ENCODE measurements at regions not wholly inside any gene's neighbourhood (a gene's known extent, or its start where the extent isn't known, plus 50 kb on each side); places are given as distances from the start of the nearest gene placed in this dataset.

- Histone ChIP-seq H3K27me3 (replicated peaks; ENCODE audit: insufficient read depth) (no peaks in the 10 kb centered on the region), H3K36me3 (no peaks in the 10 kb centered on the region), H3K4me1 (replicated peaks) (no peaks in the 10 kb centered on the region), H3K9me3 (no peaks in the 10 kb centered on the region), H3K27ac (no peak overlapping the region), H3K4me3 (no peak overlapping the region)
- no peak for DNase-seq (ENCODE audit: low spot score)
- intact Hi-C loops (cut with DNase I), result no loop called here
- WGBS, result 50% methylated on average over 3 of the region's 3 CpGs
- TF ChIP-seq POLR2A (IDR thresholded peaks at IDR 0.05) (no peak), POLR2AphosphoS5 (IDR thresholded peaks at IDR 0.05) (no peak), CTCF (IDR thresholded peaks at IDR 0.05) (no peak)
Measured at GRCh38 chr13:109913936-109914510, 127.6 kb upstream of the IRS2 start.

GRCh38 chr13:109913186-109913585 is 126.8 kb upstream of the IRS2 start:
- H3K4me3 ChIP-seq, result no peak overlapping the region
- H3K9me3 ChIP-seq, result no peaks in the 10 kb centered on the region
- no peaks in the 10 kb centered on the region for H3K4me1 ChIP-seq (replicated peaks)
- H3K36me3 ChIP-seq, result no peaks in the 10 kb centered on the region
- WGBS, result 76% methylated on average over 1 of the region's 1 CpG
- H3K27ac ChIP-seq, result no peak overlapping the region
- H3K27me3 ChIP-seq (replicated peaks; ENCODE audit: insufficient read depth), result no peaks in the 10 kb centered on the region
- intact Hi-C loops (cut with DNase I), result no loop called here
- TF ChIP-seq POLR2A (IDR thresholded peaks at IDR 0.05) (no peak), POLR2AphosphoS5 (IDR thresholded peaks at IDR 0.05) (no peak), CTCF (IDR thresholded peaks at IDR 0.05) (no peak)
- DNase-seq (ENCODE audit: low spot score), result no peak

GRCh38 chr13:109910194-109910593 is 123.8 kb upstream of the IRS2 start:
- Histone ChIP-seq H3K27me3 (replicated peaks; ENCODE audit: insufficient read depth) (no peaks in the 10 kb centered on the region), H3K9me3 (no peaks in the 10 kb centered on the region), H3K4me3 (no peak overlapping the region), H3K36me3 (no peaks in the 10 kb centered on the region), H3K4me1 (replicated peaks) (no peaks in the 10 kb centered on the region), H3K27ac (no peak overlapping the region)
- intact Hi-C loops (cut with DNase I), result no loop called here
- no peak for DNase-seq (ENCODE audit: low spot score)
- TF ChIP-seq POLR2AphosphoS5 (IDR thresholded peaks at IDR 0.05), result no peak
- TF ChIP-seq POLR2A (IDR thresholded peaks at IDR 0.05), result no peak
- no peak for TF ChIP-seq CTCF (IDR thresholded peaks at IDR 0.05)
- WGBS, result 57% methylated on average over 5 of the region's 5 CpGs

GRCh38 chr13:109906976-109907375 is 120.6 kb upstream of the IRS2 start:
- no peak overlapping the region for H3K4me3 ChIP-seq
- H3K9me3 ChIP-seq, result no peaks in the 10 kb centered on the region
- TF ChIP-seq POLR2A (IDR thresholded peaks at IDR 0.05), result no peak
- no peak for TF ChIP-seq CTCF (IDR thresholded peaks at IDR 0.05)
- TF ChIP-seq POLR2AphosphoS5 (IDR thresholded peaks at IDR 0.05), result no peak
- intact Hi-C loops (cut with DNase I), result no loop called here
- no peaks in the 10 kb centered on the region for H3K4me1 ChIP-seq (replicated peaks)
- no peak for DNase-seq (ENCODE audit: low spot score)
- no peaks in the 10 kb centered on the region for H3K27me3 ChIP-seq (replicated peaks; ENCODE audit: insufficient read depth)
- no peaks in the 10 kb centered on the region for H3K36me3 ChIP-seq
- no peak overlapping the region for H3K27ac ChIP-seq
- 80% methylated on average over 3 of the region's 3 CpGs for whole genome bisulfite sequencing

- DNase-seq (ENCODE audit: low spot score), result no peak
- intact Hi-C loops (cut with DNase I), result no loop called here
- H3K36me3 ChIP-seq, result no peaks in the 10 kb centered on the region
- WGBS, result 70% methylated on average over 4 of the region's 4 CpGs
- TF ChIP-seq POLR2A (IDR thresholded peaks at IDR 0.05) (no peak), POLR2AphosphoS5 (IDR thresholded peaks at IDR 0.05) (no peak), CTCF (IDR thresholded peaks at IDR 0.05) (no peak)
- H3K9me3 ChIP-seq, result no peaks in the 10 kb centered on the region
- H3K27me3 ChIP-seq (replicated peaks; ENCODE audit: insufficient read depth), result no peaks in the 10 kb centered on the region
- no peak overlapping the region for H3K4me3 ChIP-seq
- H3K4me1 ChIP-seq (replicated peaks), result no peaks in the 10 kb centered on the region
- no peak overlapping the region for H3K27ac ChIP-seq
Measured at GRCh38 chr13:109904218-109904617, 117.8 kb upstream of the IRS2 start.
